Keratinocyte (primary cell): ENCODE measurements at regions not wholly inside any gene's neighbourhood (a gene's known extent, or its start where the extent isn't known, plus 50 kb on each side); places are given as distances from the start of the nearest gene placed in this dataset.

Experiments
- CTCF ChIP-seq, 3 experiments: IDR thresholded peaks in 1 of 3; conservative IDR thresholded peaks in 1 of 3; optimal IDR thresholded peaks in 1 of 3; 2 replicates in 2 of 3; 3 replicates in 1 of 3; pipeline versions ENCODE3 to v1.5.1; 2011; ENCODE audit warnings: low read length in 3 of 3, mild to moderate bottlenecking in 3 of 3, moderate library complexity in 2 of 3, control low read depth in 1 of 3, inconsistent platforms in 1 of 3; ENCODE audit not compliant: insufficient read depth in 2 of 3; ENCODE audit errors: extremely low read depth in 1 of 3
- EZH2 ChIP-seq: IDR thresholded peaks from one replicate; pipeline ENCODE4 v1.6.1; 2012; ENCODE audit warnings: inconsistent platforms, mild to moderate bottlenecking, low read length, moderate library complexity

GRCh38 chr4:126851391-126851790 is 781.4 kb upstream of the INTU start:
- TF ChIP-seq EZH2 (no peak), CTCF (optimal IDR thresholded peaks at IDR 0.05 in 1 of 3, IDR thresholded peaks at IDR 0.05 in 1 of 3, conservative IDR thresholded peaks at IDR 0.05 in 1 of 3; ENCODE audit: extremely low read depth in 1 of 3, insufficient read depth in 2 of 3, low read length in 3 of 3) (no peak)
